ENCODE measurements at regions not wholly inside any gene's neighbourhood (a gene's known extent, or its start where the extent isn't known, plus 50 kb on each side); places are given as distances from the start of the nearest gene placed in this dataset.
"Not testable (repeated sequence)": the region's sequence is repeated elsewhere in the genome, so short reads cannot be mapped to it uniquely, and the experiment has no call there.

DNA sequence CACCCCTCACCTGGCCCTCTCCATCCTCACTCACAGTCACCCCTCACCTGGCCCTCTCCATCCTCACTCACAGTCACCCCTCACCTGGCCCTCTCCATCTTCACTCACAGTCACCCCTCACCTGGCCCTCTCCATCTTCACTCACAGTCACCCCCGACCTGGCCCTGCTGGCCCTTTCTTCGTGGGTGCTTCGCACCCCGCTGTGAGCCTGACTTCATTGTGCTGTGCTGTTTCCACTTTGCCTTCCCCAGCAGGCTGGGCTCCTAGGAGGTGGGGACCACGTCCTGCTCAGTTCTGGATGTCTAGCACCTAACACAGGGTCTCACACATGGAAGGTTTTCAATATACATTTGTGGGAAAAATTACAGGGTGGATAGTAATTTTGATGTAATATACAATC is 56.5 kb downstream of the RBFOX3 start:
- TF ChIP-seq, protein P1, sequence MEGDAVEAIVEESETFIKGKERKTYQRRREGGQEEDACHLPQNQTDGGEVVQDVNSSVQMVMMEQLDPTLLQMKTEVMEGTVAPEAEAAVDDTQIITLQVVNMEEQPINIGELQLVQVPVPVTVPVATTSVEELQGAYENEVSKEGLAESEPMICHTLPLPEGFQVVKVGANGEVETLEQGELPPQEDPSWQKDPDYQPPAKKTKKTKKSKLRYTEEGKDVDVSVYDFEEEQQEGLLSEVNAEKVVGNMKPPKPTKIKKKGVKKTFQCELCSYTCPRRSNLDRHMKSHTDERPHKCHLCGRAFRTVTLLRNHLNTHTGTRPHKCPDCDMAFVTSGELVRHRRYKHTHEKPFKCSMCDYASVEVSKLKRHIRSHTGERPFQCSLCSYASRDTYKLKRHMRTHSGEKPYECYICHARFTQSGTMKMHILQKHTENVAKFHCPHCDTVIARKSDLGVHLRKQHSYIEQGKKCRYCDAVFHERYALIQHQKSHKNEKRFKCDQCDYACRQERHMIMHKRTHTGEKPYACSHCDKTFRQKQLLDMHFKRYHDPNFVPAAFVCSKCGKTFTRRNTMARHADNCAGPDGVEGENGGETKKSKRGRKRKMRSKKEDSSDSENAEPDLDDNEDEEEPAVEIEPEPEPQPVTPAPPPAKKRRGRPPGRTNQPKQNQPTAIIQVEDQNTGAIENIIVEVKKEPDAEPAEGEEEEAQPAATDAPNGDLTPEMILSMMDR (IDR thresholded peaks at IDR 0.05 in 8 of 11, conservative IDR thresholded peaks at IDR 0.05 in 3 of 11), result not testable (repeated sequence)
- not testable (repeated sequence) for TF ChIP-seq POLR2AphosphoS5 (IDR thresholded peaks at IDR 0.05)
